Endothelial cell (in vitro differentiated cells): ENCODE measurements at regions not wholly inside any gene's neighbourhood (a gene's known extent, or its start where the extent isn't known, plus 50 kb on each side); places are given as distances from the start of the nearest gene placed in this dataset.

Experiments used
- DNase-seq: peaks from one replicate; pipeline ENCODE4 v3.0.0; 2021; ENCODE audit warnings: low spot score
- H3K27ac Mint-ChIP-seq: one replicate; pipeline ENCODE4 v1.8.0; 2021; ENCODE audit warnings: mixed read lengths, inconsistent platforms; ENCODE audit not compliant: unreplicated experiment
- H3K27me3 Mint-ChIP-seq: one replicate; pipeline ENCODE4 v1.8.0; 2021; ENCODE audit warnings: mild to moderate bottlenecking, moderate library complexity, mixed read lengths, inconsistent platforms; ENCODE audit not compliant: unreplicated experiment
- H3K36me3 Mint-ChIP-seq: one replicate; pipeline ENCODE4 v1.8.0; 2021; ENCODE audit warnings: mild to moderate bottlenecking, low read depth, mixed read lengths, inconsistent platforms; ENCODE audit not compliant: unreplicated experiment
- H3K4me1 Mint-ChIP-seq: one replicate; pipeline ENCODE4 v1.8.0; 2021; ENCODE audit warnings: mild to moderate bottlenecking, mixed read lengths, inconsistent platforms; ENCODE audit not compliant: unreplicated experiment
- H3K4me3 Mint-ChIP-seq: one replicate; pipeline ENCODE4 v1.8.0; 2021; ENCODE audit warnings: mild to moderate bottlenecking, mixed read lengths, inconsistent platforms; ENCODE audit not compliant: unreplicated experiment
- H3K9me3 Mint-ChIP-seq: one replicate; pipeline ENCODE4 v1.8.0; 2021; ENCODE audit warnings: mixed read lengths, inconsistent platforms; ENCODE audit not compliant: unreplicated experiment
- CTCF ChIP-seq: fragments of 200-600 bp; sonication (generic); IDR thresholded peaks from one replicate; pipeline ENCODE4 v1.5.0; 2021; ENCODE audit warnings: antibody characterized with exemption; ENCODE audit not compliant: unreplicated experiment

- Mint-ChIP-seq H3K27me3 (peaks cover 2% of the 10 kb centered on the region), H3K36me3 (no peaks in the 10 kb centered on the region), H3K27ac (no peak overlapping the region)
Measured at GRCh38 chr18:77439888-77440287, 190.2 kb downstream of the GALR1 start.

GRCh38 chr18:77442393-77442792 is 192.7 kb downstream of the GALR1 start:
- no peak for TF ChIP-seq CTCF
- H3K27me3 Mint-ChIP-seq, result peaks cover 2% of the 10 kb centered on the region
- H3K27ac Mint-ChIP-seq, result no peak overlapping the region
- no peak for DNase-seq
- H3K9me3 Mint-ChIP-seq, result no peaks in the 10 kb centered on the region
- no peak overlapping the region for H3K4me3 Mint-ChIP-seq
- no peaks in the 10 kb centered on the region for H3K36me3 Mint-ChIP-seq
- H3K4me1 Mint-ChIP-seq, result no peaks in the 10 kb centered on the region

More at GRCh38 chr18:77439888-77440287, 190.2 kb downstream of the GALR1 start:
- no peak overlapping the region for H3K4me3 Mint-ChIP-seq
- DNase-seq, result no peak
- peaks cover 4% of the 10 kb centered on the region for H3K4me1 Mint-ChIP-seq
- no peaks in the 10 kb centered on the region for H3K9me3 Mint-ChIP-seq
- no peak for TF ChIP-seq CTCF

GRCh38 chr18:77444385-77444784 is 194.7 kb downstream of the GALR1 start:
- peaks cover 2% of the 10 kb centered on the region for H3K27me3 Mint-ChIP-seq
- no peaks in the 10 kb centered on the region for H3K36me3 Mint-ChIP-seq
- H3K4me1 Mint-ChIP-seq, result no peaks in the 10 kb centered on the region
- TF ChIP-seq CTCF, result no peak
- H3K27ac Mint-ChIP-seq, result no peak overlapping the region
- no peaks in the 10 kb centered on the region for H3K9me3 Mint-ChIP-seq
- H3K4me3 Mint-ChIP-seq, result no peak overlapping the region
- DNase-seq, result no peak

GRCh38 chr18:77448046-77448445 is 198.4 kb downstream of the GALR1 start:
- Mint-ChIP-seq H3K27ac (no peak overlapping the region), H3K4me1 (no peaks in the 10 kb centered on the region), H3K36me3 (no peaks in the 10 kb centered on the region), H3K9me3 (no peaks in the 10 kb centered on the region), H3K27me3 (peaks cover 2% of the 10 kb centered on the region), H3K4me3 (no peak overlapping the region)
- TF ChIP-seq CTCF, result no peak
- no peak for DNase-seq

GRCh38 chr18:77455004-77455403 is 205.4 kb downstream of the GALR1 start:
- no peak overlapping the region for H3K4me3 Mint-ChIP-seq
- H3K27ac Mint-ChIP-seq, result no peak overlapping the region
- no peaks in the 10 kb centered on the region for H3K27me3 Mint-ChIP-seq
- no peaks in the 10 kb centered on the region for H3K4me1 Mint-ChIP-seq
- no peaks in the 10 kb centered on the region for H3K9me3 Mint-ChIP-seq
- no peak for DNase-seq
- no peak for TF ChIP-seq CTCF
- H3K36me3 Mint-ChIP-seq, result no peaks in the 10 kb centered on the region
